ENCODE measurements at regions not wholly inside any gene's neighbourhood (a gene's known extent, or its start where the extent isn't known, plus 50 kb on each side); places are given as distances from the start of the nearest gene placed in this dataset.
A peak's percentile ranks its signal among the peaks of the same experiment; 100 is the strongest.

DNA sequence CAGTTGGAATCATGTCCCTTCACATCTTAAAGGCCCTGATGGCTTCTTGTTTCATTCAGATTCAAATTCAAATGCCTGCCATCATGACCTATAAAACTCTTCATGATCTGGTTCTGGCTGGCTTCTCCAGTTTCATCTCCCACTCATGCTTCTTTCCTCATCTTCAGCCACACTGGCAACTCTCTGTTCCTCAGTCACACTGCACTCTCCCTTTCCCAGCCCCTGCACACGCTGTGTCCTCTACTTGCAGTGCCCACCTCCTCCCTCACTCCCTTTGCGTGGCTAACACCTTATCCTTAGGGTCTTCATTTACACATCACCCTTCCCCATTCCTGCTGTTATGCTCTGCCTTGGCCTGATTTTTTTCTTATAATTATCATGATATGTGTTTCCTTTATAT lies 120.6 kb upstream of the LMO4 start:
- Histone ChIP-seq H4K20me1 (replicated peaks; ENCODE audit: control insufficient read depth, insufficient read depth, low read length) (no peaks in the 10 kb centered on the region), H3K4me3 (no peak overlapping the region), H3K27ac (ENCODE audit: extremely low read depth, low read depth, low read length) (no peak overlapping the region), H3K9me3 (replicated peaks; ENCODE audit: control insufficient read depth, insufficient read depth, low read depth, low read length) (no peaks in the 10 kb centered on the region), H3K4me2 (ENCODE audit: insufficient read depth, low read length) (no peak overlapping the region), H3K27me3 (ENCODE audit: control insufficient read depth in 2 of 2, insufficient read depth in 2 of 2, low read length in 2 of 2) (peaks cover 7 to 12% of the 10 kb centered on the region in 2 experiments), H3K9ac (ENCODE audit: insufficient read depth in 1 of 2, low read depth in 2 of 2, low read length in 2 of 2) (no peak overlapping the region), H3K9me1 (ENCODE audit: control insufficient read depth, insufficient read depth, low read length) (no peaks in the 10 kb centered on the region), H3K79me2 (ENCODE audit: control insufficient read depth, insufficient read depth, low read length) (no peaks in the 10 kb centered on the region), H3K36me3 (ENCODE audit: control insufficient read depth, insufficient read depth, low read length) (no peaks in the 10 kb centered on the region), H3K4me1 (replicated peaks in 1 of 2; ENCODE audit: control insufficient read depth in 2 of 2, insufficient read depth in 2 of 2, low read length in 2 of 2) (no peaks in the 10 kb centered on the region), H2AFZ (ENCODE audit: low read depth, low read length) (no peak overlapping the region)
- intact Hi-C loops (cut with micrococcal nuclease) = no loop called here
- ChIA-PET POLR2A (no interaction called here), CTCF (ENCODE audit: low intra/inter-chr PET ratio) (no interaction called here)
- in situ Hi-C loops (cut with MboI) = no loop called here
- no peak for DNase-seq (ENCODE audit: extremely low read depth in 1 of 4, low spot score in 3 of 4)
- no peak for ATAC-seq
- no peak for FAIRE-seq
- BruUV-seq (replicated peaks) = no TSS peak
- WGBS (ENCODE audit: insufficient coverage, low coverage, missing lambda C conversion rate) = 10% methylated on average over 2 of the region's 2 CpGs
- TF ChIP-seq POU5F1 (IDR thresholded peaks at IDR 0.05; ENCODE audit: borderline replicate concordance, low read depth, low read length, partially characterized antibody) (no peak), MEF2D (tag; conservative IDR thresholded peaks at IDR 0.05; ENCODE audit: low read depth) (no peak)
- TF ChIP-seq, protein P1, sequence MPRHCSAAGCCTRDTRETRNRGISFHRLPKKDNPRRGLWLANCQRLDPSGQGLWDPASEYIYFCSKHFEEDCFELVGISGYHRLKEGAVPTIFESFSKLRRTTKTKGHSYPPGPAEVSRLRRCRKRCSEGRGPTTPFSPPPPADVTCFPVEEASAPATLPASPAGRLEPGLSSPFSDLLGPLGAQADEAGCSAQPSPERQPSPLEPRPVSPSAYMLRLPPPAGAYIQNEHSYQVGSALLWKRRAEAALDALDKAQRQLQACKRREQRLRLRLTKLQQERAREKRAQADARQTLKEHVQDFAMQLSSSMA (CRISPR knock-in tag; IDR thresholded peaks at IDR 0.05) = no peak

DNA sequence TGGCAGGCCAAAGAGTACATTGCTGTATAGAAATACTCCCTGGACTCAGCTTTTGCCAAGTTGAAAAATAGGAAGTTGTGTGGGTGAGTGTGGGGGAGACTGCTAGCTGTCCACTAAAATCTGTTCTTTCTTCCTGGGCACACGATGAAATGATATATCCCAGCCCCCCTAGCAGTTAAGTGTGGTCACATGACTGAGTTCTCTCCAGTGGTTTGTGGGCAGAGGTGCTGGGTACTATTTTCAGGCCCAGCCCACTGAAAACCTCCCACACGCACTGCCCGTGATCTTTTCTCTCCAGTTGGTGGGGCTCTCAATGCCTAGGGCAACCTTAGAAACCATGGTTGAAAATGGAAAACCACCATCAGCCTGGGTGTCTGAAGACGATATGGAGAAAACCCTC lies 119.7 kb upstream of the LMO4 start:
- H3K79me2 ChIP-seq (ENCODE audit: control insufficient read depth, insufficient read depth, low read length) = no peaks in the 10 kb centered on the region
- H3K4me2 ChIP-seq (ENCODE audit: insufficient read depth, low read length) = no peak overlapping the region
- H3K36me3 ChIP-seq (ENCODE audit: control insufficient read depth, insufficient read depth, low read length) = no peaks in the 10 kb centered on the region
- no peak for ATAC-seq
- no peaks in the 10 kb centered on the region for H3K9me3 ChIP-seq (replicated peaks; ENCODE audit: control insufficient read depth, insufficient read depth, low read depth, low read length)
- no peak overlapping the region for H3K4me3 ChIP-seq
- in situ Hi-C loops (cut with MboI) = no loop called here
- no peak for TF ChIP-seq CBX5 (IDR thresholded peaks at IDR 0.05; ENCODE audit: borderline replicate concordance, low read depth)
- TF ChIP-seq, protein P2, sequence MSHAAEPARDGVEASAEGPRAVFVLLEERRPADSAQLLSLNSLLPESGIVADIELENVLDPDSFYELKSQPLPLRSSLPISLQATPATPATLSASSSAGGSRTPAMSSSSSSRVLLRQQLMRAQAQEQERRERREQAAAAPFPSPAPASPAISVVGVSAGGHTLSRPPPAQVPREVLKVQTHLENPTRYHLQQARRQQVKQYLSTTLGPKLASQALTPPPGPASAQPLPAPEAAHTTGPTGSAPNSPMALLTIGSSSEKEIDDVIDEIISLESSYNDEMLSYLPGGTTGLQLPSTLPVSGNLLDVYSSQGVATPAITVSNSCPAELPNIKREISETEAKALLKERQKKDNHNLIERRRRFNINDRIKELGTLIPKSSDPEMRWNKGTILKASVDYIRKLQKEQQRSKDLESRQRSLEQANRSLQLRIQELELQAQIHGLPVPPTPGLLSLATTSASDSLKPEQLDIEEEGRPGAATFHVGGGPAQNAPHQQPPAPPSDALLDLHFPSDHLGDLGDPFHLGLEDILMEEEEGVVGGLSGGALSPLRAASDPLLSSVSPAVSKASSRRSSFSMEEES (CRISPR knock-in tag; IDR thresholded peaks at IDR 0.05) = peak; percentile 64
- H3K9ac ChIP-seq (ENCODE audit: insufficient read depth in 1 of 2, low read depth in 2 of 2, low read length in 2 of 2) = no peak overlapping the region
- ChIA-PET CTCF (ENCODE audit: low intra/inter-chr PET ratio) (no interaction called here), POLR2A (no interaction called here)
- intact Hi-C loops (cut with micrococcal nuclease) = no loop called here
- FAIRE-seq = no peak
- no peaks in the 10 kb centered on the region for H3K4me1 ChIP-seq (replicated peaks in 1 of 2; ENCODE audit: control insufficient read depth in 2 of 2, insufficient read depth in 2 of 2, low read length in 2 of 2)
- WGBS (ENCODE audit: insufficient coverage, low coverage, missing lambda C conversion rate) = 0% methylated on average over 4 of the region's 4 CpGs
- no peak overlapping the region for H2AFZ ChIP-seq (ENCODE audit: low read depth, low read length)
- DNase-seq (ENCODE audit: extremely low read depth in 1 of 4, low spot score in 3 of 4) = no peak
- peaks cover 4 to 9% of the 10 kb centered on the region in 2 experiments for H3K27me3 ChIP-seq (ENCODE audit: control insufficient read depth in 2 of 2, insufficient read depth in 2 of 2, low read length in 2 of 2)
- no peaks in the 10 kb centered on the region for H3K9me1 ChIP-seq (ENCODE audit: control insufficient read depth, insufficient read depth, low read length)
- no peaks in the 10 kb centered on the region for H4K20me1 ChIP-seq (replicated peaks; ENCODE audit: control insufficient read depth, insufficient read depth, low read length)
- no peak overlapping the region for H3K27ac ChIP-seq (ENCODE audit: extremely low read depth, low read depth, low read length)
- no TSS peak for BruUV-seq (replicated peaks)
